Keratinocyte (primary cell): ENCODE measurements at regions not wholly inside any gene's neighbourhood (a gene's known extent, or its start where the extent isn't known, plus 50 kb on each side); places are given as distances from the start of the nearest gene placed in this dataset.

Source experiments
- CTCF ChIP-seq, 3 experiments: IDR thresholded peaks in 1 of 3; conservative IDR thresholded peaks in 1 of 3; optimal IDR thresholded peaks in 1 of 3; 2 replicates in 2 of 3; 3 replicates in 1 of 3; pipeline versions ENCODE3 to v1.5.1; 2011; ENCODE audit warnings: low read length in 3 of 3, mild to moderate bottlenecking in 3 of 3, moderate library complexity in 2 of 3, control low read depth in 1 of 3, inconsistent platforms in 1 of 3; ENCODE audit not compliant: insufficient read depth in 2 of 3; ENCODE audit errors: extremely low read depth in 1 of 3
- EZH2 ChIP-seq: IDR thresholded peaks from one replicate; pipeline ENCODE4 v1.6.1; 2012; ENCODE audit warnings: inconsistent platforms, mild to moderate bottlenecking, low read length, moderate library complexity

- no peak for TF ChIP-seq CTCF (optimal IDR thresholded peaks at IDR 0.05 in 1 of 3, IDR thresholded peaks at IDR 0.05 in 1 of 3, conservative IDR thresholded peaks at IDR 0.05 in 1 of 3; ENCODE audit: extremely low read depth in 1 of 3, insufficient read depth in 2 of 3, low read length in 3 of 3)
- TF ChIP-seq EZH2 = no peak
Measured at GRCh38 chr5:74026310-74026709, 400.3 kb downstream of the ARHGEF28 start.
